ENCODE measurements at regions not wholly inside any gene's neighbourhood (a gene's known extent, or its start where the extent isn't known, plus 50 kb on each side); places are given as distances from the start of the nearest gene placed in this dataset.

DNA sequence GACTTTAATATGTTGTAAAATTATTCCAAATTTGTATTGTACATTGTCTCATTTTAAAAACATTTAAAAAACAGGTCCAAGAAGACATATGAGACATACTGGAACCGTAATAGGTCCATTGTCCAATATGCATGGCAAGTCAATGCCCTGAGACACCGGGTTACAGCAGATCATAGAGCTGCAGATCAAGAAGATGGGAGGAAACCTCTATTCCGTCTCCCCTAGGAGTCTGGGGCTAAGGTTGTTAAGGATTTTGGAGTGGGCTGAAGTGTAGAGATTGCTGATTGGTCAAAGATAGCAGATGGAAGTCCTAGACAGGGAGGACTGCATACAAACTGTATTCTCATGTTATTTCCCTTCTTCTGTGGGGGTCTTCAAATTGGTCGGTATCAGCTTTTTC, 108.3 kb upstream of the PLEKHA5 start:
- Mint-ChIP-seq H3K9me3 (no peaks in the 10 kb centered on the region), H3K27ac (no peak overlapping the region), H3K27me3 (peaks cover 6% of the 10 kb centered on the region), H3K4me3 (no peak overlapping the region), H3K36me3 (no peaks in the 10 kb centered on the region), H3K4me1 (no peaks in the 10 kb centered on the region)
- no peak for DNase-seq

GRCh38 chr12:19021646-19022045, 107.9 kb upstream of the PLEKHA5 start:
- Mint-ChIP-seq H3K4me1 (no peaks in the 10 kb centered on the region), H3K9me3 (no peaks in the 10 kb centered on the region), H3K4me3 (no peak overlapping the region), H3K27ac (no peak overlapping the region), H3K36me3 (no peaks in the 10 kb centered on the region), H3K27me3 (peaks cover 6% of the 10 kb centered on the region)
- DNase-seq = no peak

DNA sequence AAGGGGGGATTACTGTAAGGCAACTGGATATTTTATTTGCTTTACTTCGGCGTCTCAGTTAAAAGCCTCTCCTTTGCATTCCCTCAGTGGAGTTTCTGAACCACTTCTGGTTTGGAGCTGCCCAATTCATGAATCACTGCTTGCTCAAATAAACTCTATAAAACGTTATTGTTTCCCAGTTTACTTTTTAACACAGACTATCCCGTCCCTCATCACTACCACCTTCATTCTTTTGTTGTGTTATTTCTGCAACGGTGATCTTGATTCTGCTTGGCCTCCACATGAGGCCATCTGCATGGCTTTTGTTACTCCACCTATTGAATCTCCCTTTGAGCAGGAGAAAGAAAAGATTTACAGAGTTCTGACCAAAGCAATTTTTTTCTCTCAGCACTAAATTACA, 104.0 kb upstream of the PLEKHA5 start:
- Mint-ChIP-seq H3K27me3 (peaks cover 10% of the 10 kb centered on the region), H3K4me1 (no peaks in the 10 kb centered on the region), H3K9me3 (no peaks in the 10 kb centered on the region), H3K27ac (no peak overlapping the region), H3K4me3 (no peak overlapping the region), H3K36me3 (no peaks in the 10 kb centered on the region)
- no peak for DNase-seq

DNA sequence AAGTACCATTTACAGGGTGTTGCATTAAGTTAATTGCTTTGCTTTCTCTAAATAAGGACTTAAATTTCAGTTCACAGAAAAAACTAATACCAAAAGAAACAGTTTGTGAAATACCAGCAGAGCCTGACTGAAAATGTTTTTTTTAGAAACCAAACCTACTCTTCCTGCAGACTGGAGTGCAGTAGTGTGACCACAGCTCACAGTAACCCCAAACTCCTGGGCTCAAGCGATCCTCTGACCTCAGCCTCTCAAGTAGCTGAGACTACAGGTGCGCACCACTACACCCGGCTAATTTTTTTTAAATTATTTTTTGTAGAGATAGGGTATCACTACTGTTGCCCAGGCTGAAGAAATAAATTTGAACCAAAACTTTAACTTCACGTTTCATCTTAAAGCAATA, 103.5 kb upstream of the PLEKHA5 start:
- peaks cover 10% of the 10 kb centered on the region for H3K27me3 Mint-ChIP-seq

DNA sequence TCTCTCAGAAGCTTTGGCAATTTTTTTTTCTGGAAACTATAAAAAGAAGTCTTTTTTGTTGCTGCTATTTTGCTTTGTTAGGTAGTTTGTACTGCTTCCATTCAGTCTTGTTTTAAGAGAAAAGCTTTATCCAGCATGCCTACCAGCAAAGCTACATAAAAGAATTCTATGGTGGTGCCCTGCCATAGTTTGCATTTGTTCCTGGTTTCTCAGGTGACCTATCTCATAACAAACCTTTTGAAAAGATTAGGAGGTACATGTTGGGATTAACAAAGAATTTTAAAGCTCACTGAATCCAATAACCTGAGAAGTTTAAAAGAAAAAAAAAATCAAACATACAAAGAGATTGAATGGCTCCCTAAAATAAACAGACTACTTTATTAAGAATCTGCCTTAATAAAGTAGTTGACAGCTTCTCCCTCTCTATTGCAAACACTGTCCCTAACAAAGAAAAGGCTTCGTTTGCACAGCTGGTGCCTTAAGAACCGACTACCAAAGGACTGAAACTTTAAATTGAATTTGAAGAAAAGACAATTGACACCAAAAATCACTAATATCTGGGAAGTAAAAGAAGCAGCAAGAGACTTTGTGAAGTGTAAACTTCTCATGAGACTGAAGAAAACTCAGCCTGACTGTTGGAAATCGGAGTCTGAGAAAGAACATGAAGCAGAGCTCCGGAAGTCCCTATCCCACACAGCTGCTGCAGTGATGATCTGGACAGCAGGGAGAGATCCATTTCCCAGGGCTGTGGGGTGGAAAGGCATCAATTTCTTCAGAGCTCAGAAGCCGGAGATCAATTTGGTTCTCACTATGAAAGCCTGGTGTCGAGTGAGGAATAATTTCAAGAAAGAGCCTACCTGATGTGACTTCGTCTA, 102.7 kb upstream of the PLEKHA5 start:
- Mint-ChIP-seq H3K27ac (no peak overlapping the region), H3K27me3 (peaks cover 10% of the 10 kb centered on the region), H3K9me3 (no peaks in the 10 kb centered on the region), H3K4me3 (no peak overlapping the region), H3K36me3 (no peaks in the 10 kb centered on the region), H3K4me1 (no peaks in the 10 kb centered on the region)
- no peak for DNase-seq

More for the DNA sequence above, 103.5 kb upstream of the PLEKHA5 start:
- no peak for DNase-seq
- H3K36me3 Mint-ChIP-seq = no peaks in the 10 kb centered on the region
- no peak overlapping the region for H3K4me3 Mint-ChIP-seq
- no peaks in the 10 kb centered on the region for H3K4me1 Mint-ChIP-seq
- no peaks in the 10 kb centered on the region for H3K9me3 Mint-ChIP-seq
- H3K27ac Mint-ChIP-seq = no peak overlapping the region

- Mint-ChIP-seq H3K4me1 (no peaks in the 10 kb centered on the region), H3K9me3 (no peaks in the 10 kb centered on the region), H3K4me3 (no peak overlapping the region)
Observed at GRCh38 chr12:19030180-19030579, 99.4 kb upstream of the PLEKHA5 start.

GRCh38 chr12:19030603-19031002, 98.9 kb upstream of the PLEKHA5 start:
- Mint-ChIP-seq H3K4me3 (no peak overlapping the region), H3K36me3 (no peaks in the 10 kb centered on the region)

More at GRCh38 chr12:19030180-19030579, 99.4 kb upstream of the PLEKHA5 start:
- Mint-ChIP-seq H3K27ac (no peak overlapping the region), H3K36me3 (no peaks in the 10 kb centered on the region), H3K27me3 (peaks cover 3% of the 10 kb centered on the region)
- DNase-seq = no peak

GRCh38 chr12:19031032-19031431, 98.5 kb upstream of the PLEKHA5 start:
- H3K4me3 Mint-ChIP-seq = no peak overlapping the region
- peaks cover 3% of the 10 kb centered on the region for H3K27me3 Mint-ChIP-seq
- DNase-seq = no peak
- H3K27ac Mint-ChIP-seq = no peak overlapping the region
- H3K9me3 Mint-ChIP-seq = no peaks in the 10 kb centered on the region
- H3K36me3 Mint-ChIP-seq = no peaks in the 10 kb centered on the region
- H3K4me1 Mint-ChIP-seq = no peaks in the 10 kb centered on the region

More at GRCh38 chr12:19030603-19031002, 98.9 kb upstream of the PLEKHA5 start:
- no peak overlapping the region for H3K27ac Mint-ChIP-seq
- no peaks in the 10 kb centered on the region for H3K9me3 Mint-ChIP-seq
- no peaks in the 10 kb centered on the region for H3K4me1 Mint-ChIP-seq
- DNase-seq = no peak
- H3K27me3 Mint-ChIP-seq = peaks cover 3% of the 10 kb centered on the region

- Mint-ChIP-seq H3K27ac (no peak overlapping the region), H3K4me1 (no peaks in the 10 kb centered on the region), H3K36me3 (no peaks in the 10 kb centered on the region), H3K4me3 (no peak overlapping the region), H3K9me3 (no peaks in the 10 kb centered on the region), H3K27me3 (no peaks in the 10 kb centered on the region)
- DNase-seq = no peak
Observed at GRCh38 chr12:19032826-19033225, 96.7 kb upstream of the PLEKHA5 start.

DNA sequence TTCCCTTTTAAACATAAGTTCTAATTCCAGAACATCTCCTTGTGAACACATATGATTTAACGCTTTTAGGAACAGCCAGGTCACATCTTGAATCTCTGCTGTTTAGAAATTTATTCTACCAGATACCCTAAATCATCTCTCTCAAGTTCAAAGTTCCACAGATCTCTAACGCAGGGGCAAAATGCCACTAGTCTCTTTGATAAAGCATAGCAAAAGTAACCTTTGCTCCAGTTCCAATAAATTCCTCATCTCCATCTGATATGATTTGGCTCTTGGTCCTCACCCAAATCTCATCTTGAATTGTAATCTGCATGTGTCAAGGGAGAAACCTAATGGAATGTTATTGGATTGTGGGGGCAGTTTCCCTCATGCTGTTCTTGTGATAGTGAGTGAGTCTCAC, 96.3 kb upstream of the PLEKHA5 start:
- no peak overlapping the region for H3K4me3 Mint-ChIP-seq
- no peak overlapping the region for H3K27ac Mint-ChIP-seq
- H3K9me3 Mint-ChIP-seq = no peaks in the 10 kb centered on the region
- no peaks in the 10 kb centered on the region for H3K27me3 Mint-ChIP-seq
- no peak for DNase-seq
- H3K36me3 Mint-ChIP-seq = no peaks in the 10 kb centered on the region
- no peaks in the 10 kb centered on the region for H3K4me1 Mint-ChIP-seq

DNA sequence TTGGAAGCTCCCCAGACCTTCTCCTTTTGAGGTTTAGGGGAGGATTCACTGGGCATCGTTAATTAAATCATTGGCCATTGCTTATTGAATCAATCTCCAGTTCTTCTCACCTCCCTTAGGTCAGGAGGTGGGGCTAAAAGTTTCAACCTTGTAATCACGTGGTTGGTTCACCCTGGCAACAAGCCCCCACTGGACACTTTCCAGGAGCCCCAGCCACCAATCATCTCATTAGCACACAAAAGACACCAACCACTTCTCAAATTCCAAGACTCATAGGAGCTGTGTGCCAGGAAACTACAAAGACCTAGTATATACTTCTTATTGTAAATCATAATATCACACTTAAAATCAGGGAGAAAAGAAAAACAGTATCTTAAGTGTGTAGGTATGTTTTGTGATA, 94.6 kb upstream of the PLEKHA5 start:
- H3K9me3 Mint-ChIP-seq = no peaks in the 10 kb centered on the region

DNA sequence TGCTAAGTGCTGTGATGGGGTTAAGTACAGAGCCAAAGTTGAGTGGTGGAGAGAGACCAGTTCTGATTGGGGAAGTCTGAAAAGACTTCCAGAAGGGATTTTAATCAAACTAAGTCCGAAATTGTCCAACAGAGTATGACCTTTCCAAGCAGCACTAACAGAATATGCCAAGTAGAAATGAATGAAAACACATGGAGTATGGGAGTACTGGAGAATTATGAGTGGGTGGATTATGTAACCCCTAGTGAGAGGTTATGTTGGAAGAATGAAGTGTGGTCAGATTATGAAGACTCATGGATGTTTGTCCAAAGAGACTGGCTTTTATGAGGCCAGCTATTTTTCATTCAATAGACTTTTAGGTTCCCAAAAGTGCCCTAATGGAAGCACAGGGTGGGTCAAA, 94.0 kb upstream of the PLEKHA5 start:
- Mint-ChIP-seq H3K27me3 (no peaks in the 10 kb centered on the region), H3K36me3 (no peaks in the 10 kb centered on the region), H3K9me3 (no peaks in the 10 kb centered on the region), H3K4me3 (no peak overlapping the region), H3K4me1 (no peaks in the 10 kb centered on the region), H3K27ac (no peak overlapping the region)
- no peak for DNase-seq

More for the DNA sequence above, 94.6 kb upstream of the PLEKHA5 start:
- Mint-ChIP-seq H3K4me1 (no peaks in the 10 kb centered on the region), H3K27me3 (no peaks in the 10 kb centered on the region), H3K36me3 (no peaks in the 10 kb centered on the region), H3K27ac (no peak overlapping the region), H3K4me3 (no peak overlapping the region)
- DNase-seq = no peak

DNA sequence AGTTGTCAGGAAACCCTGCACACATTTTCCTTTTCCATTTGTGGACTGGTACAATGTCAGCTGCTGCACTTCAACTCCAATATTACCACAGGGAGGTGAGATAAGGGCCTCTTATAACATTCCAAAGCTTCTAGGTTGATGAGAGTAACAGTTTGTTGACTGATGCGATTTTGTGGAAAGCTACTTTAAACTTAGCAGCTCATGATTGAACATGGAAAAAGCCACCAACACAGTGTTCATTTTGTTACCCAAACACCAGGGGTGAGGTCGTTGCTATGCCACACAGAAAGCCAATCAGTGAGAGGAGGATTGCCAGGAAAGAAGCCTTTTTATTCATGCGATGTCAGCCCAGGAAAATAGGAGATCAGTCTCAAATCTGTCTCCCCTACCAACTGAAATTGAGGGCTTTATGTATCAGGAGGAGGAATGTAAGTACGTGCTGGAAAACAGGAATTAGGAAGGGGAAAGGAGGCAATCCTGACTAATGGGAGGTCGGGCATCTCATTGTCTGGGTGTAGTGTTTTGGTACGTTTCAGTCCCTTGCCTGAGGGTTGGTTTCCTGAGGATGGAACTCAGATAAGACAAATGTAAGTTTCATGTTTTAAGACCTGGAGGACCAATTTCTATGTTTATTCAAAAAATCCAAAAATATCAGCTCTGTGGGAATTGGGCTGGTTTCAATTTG, 92.7 kb upstream of the PLEKHA5 start:
- H3K4me1 Mint-ChIP-seq = no peaks in the 10 kb centered on the region
- peaks cover 3% of the 10 kb centered on the region for H3K27me3 Mint-ChIP-seq
- no peak overlapping the region for H3K4me3 Mint-ChIP-seq
- no peaks in the 10 kb centered on the region for H3K36me3 Mint-ChIP-seq
- H3K27ac Mint-ChIP-seq = no peak overlapping the region
- DNase-seq = no peak
- no peaks in the 10 kb centered on the region for H3K9me3 Mint-ChIP-seq

DNA sequence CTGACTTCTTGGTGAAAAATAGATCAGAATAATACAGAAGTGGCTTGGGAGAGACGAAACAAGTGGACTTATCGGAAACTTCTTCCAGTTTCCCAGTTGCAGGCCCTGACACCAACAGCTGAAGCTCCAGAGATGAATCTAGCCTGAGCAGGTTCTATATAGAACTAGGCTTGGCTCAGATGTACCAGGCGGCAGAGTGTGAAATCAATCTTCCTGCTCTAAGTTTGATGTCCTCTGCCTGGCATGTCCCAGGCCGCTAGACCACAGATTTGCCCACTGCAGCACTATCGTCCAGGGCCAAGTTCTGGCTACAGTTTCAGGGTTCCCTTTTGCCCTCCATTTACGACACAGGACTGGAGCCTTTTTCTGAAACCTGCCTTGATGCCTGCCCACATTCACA, 91.3 kb upstream of the PLEKHA5 start:
- H3K27me3 Mint-ChIP-seq = peaks cover 3% of the 10 kb centered on the region
- no peaks in the 10 kb centered on the region for H3K36me3 Mint-ChIP-seq
- H3K27ac Mint-ChIP-seq = no peak overlapping the region
- no peaks in the 10 kb centered on the region for H3K9me3 Mint-ChIP-seq
- no peak overlapping the region for H3K4me3 Mint-ChIP-seq
- no peak for DNase-seq
- H3K4me1 Mint-ChIP-seq = no peaks in the 10 kb centered on the region

DNA sequence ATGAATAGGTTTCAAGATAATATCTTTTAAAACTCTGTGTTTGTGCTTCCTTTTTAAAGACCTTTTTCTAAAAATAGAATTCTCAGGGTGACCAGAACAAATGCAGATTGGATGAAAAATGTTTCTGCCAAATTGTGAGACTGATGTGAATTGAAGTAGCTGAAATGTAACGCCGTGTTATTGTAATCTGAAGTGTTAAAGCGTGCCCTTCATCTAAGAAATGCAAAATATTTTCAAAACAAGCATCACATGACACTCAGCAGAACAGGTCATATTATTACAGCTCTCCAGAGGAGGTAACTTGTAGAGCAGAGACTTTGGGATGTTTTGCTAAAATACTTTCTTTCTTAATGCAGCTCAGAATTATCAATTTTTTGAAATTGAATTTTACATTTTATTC, 90.0 kb upstream of the PLEKHA5 start:
- no peak overlapping the region for H3K4me3 Mint-ChIP-seq
- H3K36me3 Mint-ChIP-seq = no peaks in the 10 kb centered on the region
- no peaks in the 10 kb centered on the region for H3K9me3 Mint-ChIP-seq
- peaks cover 3% of the 10 kb centered on the region for H3K27me3 Mint-ChIP-seq
- no peak overlapping the region for H3K27ac Mint-ChIP-seq
- no peaks in the 10 kb centered on the region for H3K4me1 Mint-ChIP-seq
- no peak for DNase-seq

- Mint-ChIP-seq H3K27me3 (peaks cover 3% of the 10 kb centered on the region), H3K9me3 (no peaks in the 10 kb centered on the region), H3K27ac (no peak overlapping the region), H3K4me1 (no peaks in the 10 kb centered on the region), H3K36me3 (no peaks in the 10 kb centered on the region), H3K4me3 (no peak overlapping the region)
- no peak for DNase-seq
Observed at GRCh38 chr12:19042221-19042620, 87.3 kb upstream of the PLEKHA5 start.

All from activated naive CD8-positive, alpha-beta T cell treated with anti-CD3 and anti-CD28 coated beads for 36 hours (primary cell).